Lung (tissue), 11 donors: ENCODE measurements at regions not wholly inside any gene's neighbourhood (a gene's known extent, or its start where the extent isn't known, plus 50 kb on each side); places are given as distances from the start of the nearest gene placed in this dataset.

ENCODE experiments used
- ATAC-seq: fragments of 200-7000 bp; cut with Tn5 transposase; one replicate; pipeline ENCODE4 v1.9.1; 2020; ENCODE audit warnings: moderate number of reproducible peaks; ENCODE audit not compliant: insufficient read depth, low FRiP score
- DNase-seq, 3 donors: peaks; one replicate each; pipeline ENCODE4 v3.0.0-alpha.2; 2013 to 2017
- H3K27ac ChIP-seq, 2 donors: one replicate each; pipeline ENCODE4 v1.5.1; 2013; ENCODE audit warnings: mild to moderate bottlenecking in 2 of 2, moderate library complexity in 2 of 2, control low read depth in 1 of 2, inconsistent platforms in 1 of 2, low read depth in 1 of 2, low read length in 1 of 2
- H3K27me3 ChIP-seq, 3 donors: one replicate each; pipeline ENCODE4 v1.5.1; 2013; ENCODE audit warnings: low read length in 2 of 3; ENCODE audit not compliant: control insufficient read depth in 3 of 3, insufficient read depth in 3 of 3
- H3K36me3 ChIP-seq, 4 donors: one replicate each; pipeline ENCODE4 v1.5.1; 2013; ENCODE audit warnings: low read length in 4 of 4, mild to moderate bottlenecking in 1 of 4, moderate library complexity in 1 of 4; ENCODE audit not compliant: control insufficient read depth in 4 of 4, insufficient read depth in 4 of 4
- H3K4me1 ChIP-seq, 5 donors: one replicate each; pipeline ENCODE4 v1.5.1; 2013; ENCODE audit warnings: low read length in 5 of 5, mild to moderate bottlenecking in 2 of 5, moderate library complexity in 1 of 5; ENCODE audit not compliant: control insufficient read depth in 5 of 5, insufficient read depth in 5 of 5
- H3K4me3 ChIP-seq: one replicate; pipeline ENCODE4 v1.5.1; 2013; ENCODE audit warnings: mild to moderate bottlenecking, control low read depth, moderate library complexity
- H3K9ac ChIP-seq, 2 donors: one replicate each; pipeline ENCODE4 v1.5.1; 2013; ENCODE audit warnings: low read length in 2 of 2, control low read depth in 1 of 2; ENCODE audit not compliant: insufficient read depth in 1 of 2
- H3K9me3 ChIP-seq, 4 donors: one replicate each; pipeline ENCODE4 v1.5.1; 2013; ENCODE audit warnings: low read length in 3 of 4, mild to moderate bottlenecking in 1 of 4, moderate library complexity in 1 of 4; ENCODE audit not compliant: control insufficient read depth in 4 of 4, insufficient read depth in 3 of 4
- CTCF ChIP-seq: IDR thresholded peaks from 2 replicates; pipeline ENCODE4 v1.5.1; 2012; ENCODE audit warnings: mild to moderate bottlenecking; ENCODE audit errors: control extremely low read depth, extremely low read depth
- WGBS, 2 donors: extraction: QIAGEN DNeasy Blood & Tissue Kit; methylation state at CpG; one replicate each; pipeline ENCODE4 v1.1.7; 2013; 5-methylcytosine and 5-hydroxymethylcytosine counted together
- donor health status: control.
- donor health status: control.
- donor health status: Bipolar disorder and iron deficiency.
- donor health status: healthy.
- donor health status: DM: yes; HTN: yes; CAD: no.

- Histone ChIP-seq H3K9me3 (no peaks in the 10 kb centered on the region), H3K27me3 (no peaks in the 10 kb centered on the region), H3K27ac (no peak overlapping the region), H3K36me3 (no peaks in the 10 kb centered on the region), H3K9ac (no peak overlapping the region), H3K4me3 (no peak overlapping the region), H3K4me1 (peaks cover 0 to 3% (median 0%) of the 10 kb centered on the region in 5 donors)
- DNase-seq (no peak), ATAC-seq (no peak)
- 95 to 97% methylated on average over 35 to 40 of the region's 40 CpGs for WGBS, 2 donors
- TF ChIP-seq CTCF, result no peak
Measured at GRCh38 chr9:103999375-104000062, 94.6 kb upstream of the SMC2 start.

GRCh38 chr9:104009826-104010225 is 84.3 kb upstream of the SMC2 start:
- ATAC-seq (no peak), DNase-seq (no peak)
- WGBS, 2 donors, result 20 to 23% methylated on average over 3 of the region's 3 CpGs
- Histone ChIP-seq H3K27me3 (no peaks in the 10 kb centered on the region), H3K9ac (no peak overlapping the region), H3K36me3 (no peaks in the 10 kb centered on the region), H3K27ac (no peak overlapping the region), H3K4me1 (no peaks in the 10 kb centered on the region), H3K4me3 (no peak overlapping the region), H3K9me3 (no peaks in the 10 kb centered on the region)
- no peak for TF ChIP-seq CTCF

- H3K9me3 ChIP-seq, result no peaks in the 10 kb centered on the region
- DNase-seq, result no peak
- H3K4me3 ChIP-seq, result no peak overlapping the region
- H3K9ac ChIP-seq, result no peak overlapping the region
- H3K27ac ChIP-seq, result no peak overlapping the region
- H3K4me1 ChIP-seq, result no peaks in the 10 kb centered on the region
- H3K27me3 ChIP-seq, result no peaks in the 10 kb centered on the region
- TF ChIP-seq CTCF, result no peak
- no peaks in the 10 kb centered on the region for H3K36me3 ChIP-seq
- ATAC-seq, result no peak
Measured at GRCh38 chr9:104022083-104022482, 72.0 kb upstream of the SMC2 start.

- H3K27me3 ChIP-seq, result no peaks in the 10 kb centered on the region
- WGBS, 2 donors, result 89 to 96% methylated on average over 2 of the region's 2 CpGs
Measured at GRCh38 chr9:104025104-104025503, 69.0 kb upstream of the SMC2 start.

More at GRCh38 chr9:104025104-104025503, 69.0 kb upstream of the SMC2 start:
- no peak for DNase-seq
- TF ChIP-seq CTCF, result no peak
- ATAC-seq, result no peak
- Histone ChIP-seq H3K4me1 (no peaks in the 10 kb centered on the region), H3K36me3 (no peaks in the 10 kb centered on the region), H3K27ac (no peak overlapping the region), H3K9ac (no peak overlapping the region), H3K4me3 (no peak overlapping the region), H3K9me3 (no peaks in the 10 kb centered on the region)
